RPMI8226 (cell line): ENCODE measurements at regions not wholly inside any gene's neighbourhood (a gene's known extent, or its start where the extent isn't known, plus 50 kb on each side); places are given as distances from the start of the nearest gene placed in this dataset.

Source experiments
- DNase-seq: peaks from one replicate; pipeline ENCODE4 v3.0.0-alpha.2; 2015

DNA sequence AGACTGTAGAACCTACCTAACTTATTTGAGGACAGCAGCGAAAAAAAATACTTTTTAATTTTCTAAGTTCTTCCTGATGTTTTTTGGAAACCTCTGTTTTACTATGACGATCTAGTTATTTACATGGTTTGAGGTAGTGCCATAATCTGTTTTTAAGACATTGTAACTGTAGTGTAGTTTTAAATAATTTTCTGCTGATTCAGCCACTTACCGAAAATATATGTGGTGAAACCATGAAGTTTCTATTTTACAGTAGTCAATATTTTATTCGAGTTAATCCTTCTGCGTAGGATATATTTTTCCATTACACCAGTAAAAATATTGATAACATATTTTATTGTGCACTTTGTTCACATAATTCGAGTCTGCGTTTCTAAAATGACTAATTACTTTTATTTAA is 121.7 kb upstream of the RRP15 start:
- DNase-seq, result no peak

DNA sequence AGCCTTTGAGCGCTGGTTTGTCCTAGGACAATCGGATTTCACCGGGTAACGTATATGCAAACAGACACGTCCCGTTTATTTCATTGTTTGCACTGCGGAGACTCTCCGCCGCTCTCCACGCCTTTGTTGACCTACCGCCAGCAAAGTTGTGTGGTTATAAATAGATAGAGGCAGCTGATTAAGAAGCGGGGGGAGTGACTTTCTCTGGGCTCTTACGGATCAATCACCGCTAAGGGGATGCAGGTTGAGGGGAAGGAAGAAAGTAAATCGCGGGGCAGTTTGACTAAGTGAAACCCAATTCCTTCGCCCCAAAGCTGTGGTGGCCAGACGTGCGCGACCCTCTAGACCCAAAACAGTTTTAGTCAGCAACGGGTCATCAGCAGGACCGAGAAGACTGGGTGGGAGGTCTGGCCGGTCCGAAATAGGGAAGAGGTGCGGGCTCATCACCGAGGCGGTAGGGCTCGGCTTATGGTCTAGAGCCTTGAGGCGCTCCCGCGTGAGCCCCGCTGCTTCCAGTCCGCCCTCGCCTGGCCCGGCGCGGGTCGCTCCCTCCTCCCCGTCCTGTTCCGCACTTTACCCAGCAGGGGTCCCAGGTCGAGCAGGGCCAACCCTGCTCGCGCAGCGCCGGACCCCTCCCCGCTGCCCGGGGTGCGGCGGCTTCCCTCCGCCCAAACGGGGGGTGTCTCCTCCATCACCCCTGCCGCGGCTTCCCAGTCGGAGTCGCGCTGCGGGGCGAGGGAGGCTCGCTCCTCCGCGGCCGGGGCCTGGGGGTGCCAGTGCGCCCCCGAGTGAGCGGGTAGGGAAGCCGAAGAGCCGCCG is 120.8 kb upstream of the RRP15 start:
- DNase-seq, result no peak

DNA sequence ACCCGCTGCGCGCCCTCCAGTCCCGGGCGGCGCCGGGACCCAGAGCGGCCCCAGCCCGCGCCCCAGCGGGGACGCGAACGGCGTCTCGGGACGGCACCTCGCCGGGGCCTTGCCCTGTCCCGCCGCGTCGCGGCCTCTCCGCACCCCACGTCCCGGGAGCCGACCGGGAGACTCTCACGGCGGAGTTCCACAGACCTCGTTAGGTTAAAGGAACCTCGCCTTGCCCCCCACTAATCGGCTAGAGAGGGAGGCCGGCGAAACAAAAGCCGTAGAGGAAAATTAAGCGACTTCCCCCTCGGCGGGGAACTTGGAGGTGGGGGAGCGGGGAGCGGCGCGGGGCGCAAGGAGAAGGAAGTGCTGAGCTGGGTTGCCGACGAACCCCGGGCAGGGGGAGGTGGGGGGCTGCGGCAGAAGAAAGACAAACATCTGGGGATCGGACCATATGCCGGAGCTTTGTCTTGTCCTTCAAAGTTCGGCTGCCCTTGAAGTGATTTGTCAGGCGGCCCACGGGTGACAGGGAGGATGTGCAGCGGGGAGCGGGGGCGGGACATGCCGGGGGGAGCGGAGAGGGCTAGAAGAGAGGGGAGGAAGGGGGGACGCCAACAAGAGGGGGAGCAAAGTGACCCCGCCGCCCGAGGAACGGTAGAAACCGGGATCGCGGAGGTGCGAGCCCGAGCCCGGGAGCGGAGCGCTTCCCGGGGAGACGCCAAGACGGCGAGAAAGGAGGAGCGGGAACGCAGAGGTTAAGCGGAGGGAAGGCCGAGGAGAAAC is 120.0 kb upstream of the RRP15 start:
- no peak for DNase-seq

DNA sequence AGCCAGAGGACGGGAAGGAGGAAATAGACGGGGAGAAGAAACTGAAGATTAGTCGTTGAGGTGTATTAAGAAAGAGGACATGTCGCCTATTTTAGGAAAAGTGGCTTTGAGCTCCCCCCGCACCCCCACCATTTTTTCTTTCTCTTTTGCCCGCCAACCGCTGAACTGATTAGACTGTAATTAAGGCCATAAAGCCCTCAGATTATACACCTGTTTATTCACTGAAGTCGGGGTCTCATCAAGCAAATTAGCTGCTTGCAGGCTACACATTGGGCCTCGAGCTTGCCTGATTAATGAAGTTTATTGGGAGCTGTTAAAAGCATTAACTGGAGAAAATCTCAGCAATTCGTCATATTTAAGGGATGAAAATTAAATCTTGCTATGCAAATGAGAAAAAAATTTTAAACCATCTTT is 119.4 kb upstream of the RRP15 start:
- DNase-seq, result no peak

DNA sequence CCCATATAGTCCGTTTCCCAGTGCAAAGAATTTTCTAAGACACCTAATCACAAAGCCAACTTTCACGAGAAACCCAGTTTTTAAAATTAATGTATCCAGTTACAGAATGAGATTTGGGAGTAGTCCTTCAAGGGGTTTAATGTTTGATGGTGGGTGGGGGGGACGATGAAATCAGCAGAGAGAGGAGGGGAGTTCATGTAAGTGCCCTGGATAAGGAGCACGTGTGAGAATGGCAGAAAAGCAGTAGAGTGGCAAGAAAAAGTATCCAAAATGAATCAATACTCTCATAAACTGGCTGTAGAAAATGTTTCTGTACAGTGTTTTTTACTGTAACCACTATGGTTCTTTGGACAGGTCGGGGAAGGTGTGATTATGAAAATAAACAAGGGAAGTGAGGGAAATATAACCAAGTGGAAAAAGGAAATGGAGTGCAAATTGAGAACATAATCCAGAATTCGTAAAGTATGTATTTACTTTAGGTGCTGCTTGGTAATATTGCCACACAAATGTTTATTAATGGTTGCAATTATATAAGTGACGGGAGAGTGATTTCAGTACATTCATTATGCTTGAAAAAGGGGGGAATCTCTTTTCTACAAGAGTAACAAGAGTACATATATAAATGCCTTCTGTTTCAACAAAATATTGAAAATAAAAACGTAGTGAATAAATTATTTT is 118.7 kb upstream of the RRP15 start:
- DNase-seq, result no peak

DNA sequence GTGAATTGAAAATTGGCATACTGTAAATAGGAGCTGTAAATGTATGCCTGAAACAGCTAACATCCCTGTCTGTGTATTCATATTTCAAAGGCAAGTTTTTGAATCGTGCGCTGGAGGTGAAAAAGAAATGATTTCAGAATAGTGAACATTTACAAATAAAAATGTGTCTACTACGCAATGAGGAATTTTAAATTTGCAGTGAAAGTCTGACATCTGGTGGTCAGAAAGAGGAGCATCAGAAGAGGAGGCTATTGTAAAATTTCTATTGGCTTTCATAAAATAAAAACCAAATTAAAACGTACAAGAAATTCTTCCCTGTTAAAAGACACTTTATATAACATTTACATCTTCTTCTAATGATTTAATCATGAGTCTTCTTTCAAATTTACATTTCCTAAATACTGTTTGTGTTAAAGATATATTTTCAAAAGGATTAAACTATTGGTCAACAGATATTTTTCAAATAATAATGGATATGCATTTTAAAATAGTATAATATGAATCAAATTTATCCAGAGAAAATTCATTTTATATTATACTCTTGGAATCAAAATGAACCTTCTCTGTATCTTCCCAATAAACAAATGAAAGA is 113.7 kb upstream of the RRP15 start:
- DNase-seq, result peak; percentile 42

DNA sequence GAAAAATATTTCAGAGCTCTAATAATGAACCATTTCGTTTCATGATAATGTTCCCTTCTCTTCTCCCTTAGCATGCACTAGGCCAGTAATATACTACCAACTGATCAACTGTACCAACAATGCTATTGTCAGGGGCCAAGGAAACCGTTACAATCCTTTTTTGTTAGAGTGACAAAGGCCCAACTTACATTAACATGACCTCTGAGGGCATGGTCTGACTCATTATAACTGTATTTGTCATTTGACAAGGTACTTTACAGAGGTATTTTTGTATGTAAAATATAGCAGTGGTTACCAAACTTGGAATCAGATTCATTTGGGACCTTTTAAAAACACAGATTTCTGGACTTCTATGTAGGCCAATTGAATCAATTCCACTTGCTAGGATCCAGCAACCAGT is 102.6 kb upstream of the RRP15 start:
- DNase-seq, result no peak

DNA sequence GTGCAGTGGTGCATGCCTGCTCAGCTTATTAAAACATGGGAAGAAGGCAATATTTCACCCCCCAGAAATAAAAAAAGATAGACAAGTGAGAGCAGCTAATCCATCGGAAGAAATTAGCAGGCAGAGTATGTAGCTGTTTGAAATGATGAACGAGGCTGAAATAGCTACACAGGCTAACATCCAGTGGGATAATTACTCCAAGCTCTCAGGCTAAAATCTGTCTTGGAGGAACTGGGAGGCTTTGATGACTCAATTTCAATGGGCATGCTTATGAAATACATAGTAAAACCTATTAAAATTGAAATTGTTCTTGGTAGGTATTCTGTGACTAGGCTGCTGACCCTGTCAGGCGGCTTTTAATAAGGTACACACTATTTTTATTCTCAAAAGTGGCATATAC is 84.1 kb upstream of the RRP15 start:
- DNase-seq, result no peak

DNA sequence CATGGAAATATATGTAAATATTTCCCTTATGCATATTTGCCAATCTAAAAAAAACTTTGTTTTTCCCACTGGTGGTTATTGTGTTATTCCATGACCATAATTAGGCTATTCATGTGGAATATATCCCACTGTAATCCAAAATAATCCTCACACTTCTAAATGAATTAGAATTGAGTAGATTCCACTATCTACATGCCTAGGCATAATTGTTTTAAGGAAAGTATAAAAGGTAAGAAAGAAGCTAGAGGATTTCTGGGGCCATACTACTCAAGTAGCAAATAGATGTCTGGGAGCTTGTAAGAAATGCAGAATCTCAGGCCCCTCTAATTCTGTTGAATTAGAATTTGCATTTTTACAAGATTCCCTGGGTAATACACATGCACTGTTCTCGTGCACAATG is 83.5 kb upstream of the RRP15 start:
- DNase-seq, result no peak

DNA sequence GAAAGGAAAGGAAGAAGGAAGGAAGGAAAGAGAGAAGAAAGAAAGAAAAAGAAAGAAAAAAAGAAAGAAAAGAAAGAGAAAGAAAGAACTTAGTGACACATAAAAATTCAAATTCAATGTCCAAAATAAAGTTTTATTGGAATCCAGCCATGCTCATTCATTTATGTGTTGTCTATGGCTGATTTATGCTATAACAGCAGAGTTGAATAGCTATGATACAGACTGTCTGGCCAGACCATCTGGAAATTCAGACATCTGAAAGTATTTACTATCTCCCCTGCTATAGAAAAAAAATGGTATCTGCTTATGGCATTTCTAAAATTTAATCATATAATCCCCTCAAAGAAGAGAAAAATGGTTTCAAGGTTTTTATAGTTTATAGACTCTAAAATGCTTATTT is 79.4 kb upstream of the RRP15 start:
- DNase-seq, result no peak

DNA sequence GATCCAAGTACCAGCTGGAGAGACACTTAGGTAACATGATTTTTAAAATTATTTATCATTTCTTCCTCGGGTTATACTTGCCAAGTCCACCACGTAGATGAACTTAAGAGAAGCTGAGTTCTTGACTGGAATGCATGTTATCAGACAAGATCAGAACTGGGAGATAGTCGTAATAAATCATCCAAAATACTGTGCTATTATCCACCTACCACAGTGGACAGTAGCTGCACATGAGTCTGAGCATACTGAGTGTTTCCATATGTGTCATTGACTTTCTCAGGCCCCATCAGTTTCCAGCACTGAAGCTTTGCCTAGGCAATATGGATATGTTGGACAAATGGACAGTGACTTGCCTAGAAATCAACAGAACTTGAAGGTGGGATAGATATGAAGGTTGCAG is 77.9 kb upstream of the RRP15 start:
- DNase-seq, result no peak

DNA sequence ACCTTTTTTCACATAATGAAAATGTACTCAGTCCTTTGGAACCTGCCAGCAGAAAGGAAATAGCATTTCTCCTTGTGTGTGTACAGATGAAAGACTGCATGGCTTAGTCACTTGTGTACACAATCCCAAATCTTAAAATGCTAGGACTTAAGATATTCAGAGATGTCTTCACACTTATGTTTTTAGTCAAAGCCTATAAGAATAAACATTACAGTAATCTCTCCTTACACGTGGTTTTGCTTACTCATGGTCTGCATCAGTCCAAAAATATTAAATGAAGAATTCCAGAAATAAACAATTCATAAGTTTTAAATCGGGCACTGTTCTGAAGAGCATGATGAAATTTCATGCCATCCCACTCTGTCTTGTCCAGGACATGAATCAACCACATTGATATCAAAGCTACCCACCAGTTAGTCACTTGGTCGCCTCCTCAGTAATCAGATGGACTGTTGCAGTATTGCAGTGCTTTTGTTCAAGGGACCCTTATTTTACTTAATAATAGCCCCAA is 75.7 kb upstream of the RRP15 start:
- DNase-seq, result no peak

DNA sequence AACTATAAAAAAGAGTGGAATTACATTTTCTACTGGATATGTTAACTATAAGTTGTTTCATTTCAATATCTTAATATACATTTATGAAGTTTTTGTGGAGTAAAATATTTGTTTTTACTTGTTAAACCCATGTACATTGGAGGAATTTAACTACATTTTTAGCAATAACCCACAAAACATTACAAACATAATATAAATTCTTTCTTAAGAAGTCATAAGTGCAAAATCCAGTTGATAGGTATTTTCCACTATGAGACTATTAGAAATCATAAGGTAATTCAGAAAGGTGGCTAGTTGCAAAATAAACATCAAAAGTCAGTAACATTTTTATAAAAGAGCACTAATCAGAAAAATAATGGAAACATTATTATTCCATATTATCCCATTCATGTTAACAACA is 73.9 kb upstream of the RRP15 start:
- no peak for DNase-seq

DNA sequence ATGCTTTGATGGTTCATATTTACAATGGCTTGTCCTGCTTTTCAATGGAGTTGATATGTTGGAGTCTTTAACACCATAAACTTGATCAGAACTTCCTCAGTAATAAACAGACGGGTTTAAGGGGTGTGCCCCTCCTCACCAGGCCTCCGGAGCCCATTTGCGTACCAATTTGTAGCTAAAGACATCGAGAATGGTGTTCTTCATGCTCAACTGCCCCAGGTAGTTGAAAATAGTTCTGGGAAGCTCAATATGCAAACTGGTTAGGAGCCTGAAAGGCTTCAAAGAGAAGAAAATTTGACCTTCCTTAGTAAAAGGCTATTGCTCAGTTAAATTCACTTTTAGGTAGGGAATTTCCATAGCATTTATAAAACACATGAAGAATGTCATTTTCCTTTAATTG is 68.1 kb upstream of the RRP15 start:
- DNase-seq, result no peak

DNA sequence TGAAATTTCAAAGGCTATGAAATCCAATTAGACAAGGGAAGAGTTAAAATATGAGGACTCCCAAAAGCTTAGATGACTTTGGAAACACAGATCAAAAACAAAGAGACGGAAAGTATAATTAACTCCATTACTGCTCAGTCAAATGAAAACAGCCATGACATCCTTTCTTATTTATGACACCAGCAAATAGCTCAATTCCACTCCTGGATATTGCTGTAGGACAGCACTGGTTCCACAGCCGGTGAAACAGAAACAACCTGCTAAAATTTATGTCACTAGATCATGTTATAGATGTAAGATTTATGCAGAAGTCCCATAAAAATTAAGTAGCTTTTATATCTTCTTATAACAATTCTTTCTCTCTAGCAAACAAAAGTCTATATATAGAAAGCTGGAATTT is 65.6 kb upstream of the RRP15 start:
- DNase-seq, result no peak

DNA sequence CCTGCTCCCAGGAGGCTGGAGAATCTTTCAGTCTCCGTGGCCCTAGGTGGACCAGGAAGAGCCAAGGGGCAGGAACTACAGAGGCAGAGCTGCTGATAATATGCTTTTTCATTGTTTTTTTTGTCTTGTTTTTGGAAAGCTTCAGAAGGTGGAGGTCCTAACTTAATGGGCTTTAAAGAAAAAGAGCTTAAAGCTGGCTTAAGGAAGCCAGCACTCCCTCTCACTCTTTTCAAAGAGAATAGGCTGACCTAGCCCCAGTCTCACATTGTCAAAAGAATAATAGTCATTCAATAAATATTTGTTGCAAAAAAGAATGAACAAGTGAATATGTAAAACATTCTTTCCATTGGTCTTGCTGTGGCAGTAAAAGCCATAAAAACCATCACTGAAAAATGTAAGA is 61.0 kb upstream of the RRP15 start:
- DNase-seq, result no peak

DNA sequence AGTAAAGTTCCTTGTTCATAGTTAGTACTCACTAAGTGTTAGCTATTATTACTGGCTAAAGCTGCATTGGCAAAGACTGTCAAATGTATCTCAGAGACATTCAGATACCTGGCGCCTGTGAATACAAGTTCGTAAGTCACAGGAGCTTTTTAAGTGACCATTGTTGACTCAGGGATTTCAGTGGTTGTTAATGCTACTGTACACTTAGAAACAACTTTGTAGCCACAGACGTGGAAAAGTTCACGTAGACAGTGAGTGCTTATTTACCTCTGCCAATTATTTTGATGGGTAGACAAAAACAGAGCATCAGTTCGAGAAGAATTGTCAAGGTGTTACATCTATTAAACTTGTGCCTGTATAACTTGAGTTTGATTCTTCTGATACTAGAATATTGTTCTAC is 59.1 kb upstream of the RRP15 start:
- DNase-seq, result no peak
